ENCODE measurements at regions not wholly inside any gene's neighbourhood (a gene's known extent, or its start where the extent isn't known, plus 50 kb on each side); places are given as distances from the start of the nearest gene placed in this dataset.
A peak's percentile ranks its signal among the peaks of the same experiment; 100 is the strongest.
"Not testable (repeated sequence)": the region's sequence is repeated elsewhere in the genome, so short reads cannot be mapped to it uniquely, and the experiment has no call there.

GRCh38 chr12:131389054-131390013 lies 321.6 kb upstream of the SFSWAP start:
- no peak for TF ChIP-seq CTCF (conservative IDR thresholded peaks at IDR 0.05)
- H3K27ac ChIP-seq: no peak overlapping the region

- TF ChIP-seq CTCF (conservative IDR thresholded peaks at IDR 0.05): peak; percentile 31; the same call in 1 of the 2 replicates
- H3K27ac ChIP-seq: no peak overlapping the region
These were observed 320.2 kb upstream of the SFSWAP start for GRCh38 chr12:131390412-131391334.

- no peak overlapping the region for H3K27ac ChIP-seq
- TF ChIP-seq CTCF (conservative IDR thresholded peaks at IDR 0.05): no peak
These were observed 319.5 kb upstream of the SFSWAP start for GRCh38 chr12:131391399-131391798.

GRCh38 chr12:131394752-131395151 lies 316.1 kb upstream of the SFSWAP start:
- H3K27ac ChIP-seq: not testable (repeated sequence)

GRCh38 chr12:131395209-131395684 lies 315.6 kb upstream of the SFSWAP start:
- not testable (repeated sequence) for H3K27ac ChIP-seq

- TF ChIP-seq CTCF (conservative IDR thresholded peaks at IDR 0.05): no peak
- H3K27ac ChIP-seq: no peak overlapping the region
These were observed 314.8 kb upstream of the SFSWAP start for GRCh38 chr12:131395971-131396573.

GRCh38 chr12:131397493-131398181 lies 313.3 kb upstream of the SFSWAP start:
- H3K27ac ChIP-seq: no peak overlapping the region

More at GRCh38 chr12:131397493-131398181, 313.3 kb upstream of the SFSWAP start:
- no peak for TF ChIP-seq CTCF (conservative IDR thresholded peaks at IDR 0.05)

Data from VCaP (cell line).